HT-29 (cell line): ENCODE measurements at regions not wholly inside any gene's neighbourhood (a gene's known extent, or its start where the extent isn't known, plus 50 kb on each side); places are given as distances from the start of the nearest gene placed in this dataset.

Source experiments
- DNase-seq: peaks from one replicate; pipeline ENCODE4 v3.0.0-alpha.2; 2015; ENCODE audit warnings: low spot score

DNA sequence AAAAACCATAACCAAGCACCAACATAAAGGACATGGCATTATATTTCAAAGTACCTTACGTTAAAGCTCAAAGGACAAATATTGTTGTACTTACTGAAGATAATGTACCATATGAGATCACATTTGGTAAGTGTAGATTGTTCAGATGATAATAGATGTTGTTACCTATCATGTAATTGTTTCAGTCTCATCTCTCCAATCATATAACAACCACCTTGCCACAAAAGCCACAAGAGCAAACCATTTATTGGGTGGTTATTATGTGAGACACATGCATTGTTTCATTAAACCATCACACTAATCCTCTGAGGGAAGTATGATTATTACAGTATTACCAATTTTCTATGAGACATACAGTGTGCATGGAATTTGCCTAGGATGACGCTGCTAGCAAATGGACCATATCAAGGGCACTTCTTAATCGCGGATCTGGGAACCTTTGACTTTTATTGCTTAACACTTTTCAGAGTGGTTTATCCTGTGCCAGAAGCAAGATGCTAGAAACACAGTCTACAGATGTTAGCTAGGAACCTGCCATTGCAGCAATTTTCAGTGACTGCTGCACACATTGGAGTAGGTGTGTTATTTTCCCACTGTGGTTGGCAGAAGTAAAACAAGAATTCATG is 149.8 kb upstream of the AKIRIN2 start:
- no peak for DNase-seq

GRCh38 chr6:87848616-87849015 is 146.6 kb upstream of the AKIRIN2 start:
- DNase-seq = peak; percentile 89

- no peak for DNase-seq
Observed at GRCh38 chr6:87847830-87848210, 145.8 kb upstream of the AKIRIN2 start.

GRCh38 chr6:87847135-87847829 is 145.2 kb upstream of the AKIRIN2 start:
- DNase-seq = no peak

- no peak for DNase-seq
Observed at GRCh38 chr6:87846434-87846833, 144.4 kb upstream of the AKIRIN2 start.

DNA sequence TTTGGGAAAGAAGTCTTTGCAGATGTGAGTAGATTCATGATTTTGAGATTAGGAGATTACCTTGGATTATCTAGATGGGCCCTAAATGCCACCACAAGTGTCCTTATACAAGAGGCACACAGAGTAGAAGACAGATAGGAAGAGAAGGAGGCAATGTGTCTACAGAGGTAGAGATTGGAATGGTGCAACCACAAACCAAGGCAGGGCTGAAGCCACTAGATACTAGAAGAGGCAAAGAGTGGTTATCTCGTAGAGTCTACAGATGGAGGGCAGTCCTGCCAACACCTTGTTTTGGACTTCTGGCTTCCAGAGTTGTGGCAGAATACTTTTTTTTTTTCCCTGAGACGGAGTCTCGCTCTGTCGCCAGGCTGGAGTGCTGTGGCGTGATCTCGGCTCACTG is 138.3 kb upstream of the AKIRIN2 start:
- no peak for DNase-seq

- DNase-seq = no peak
Observed at GRCh38 chr6:87837876-87838275, 135.8 kb upstream of the AKIRIN2 start.

GRCh38 chr6:87837444-87837843 is 135.4 kb upstream of the AKIRIN2 start:
- no peak for DNase-seq

DNA sequence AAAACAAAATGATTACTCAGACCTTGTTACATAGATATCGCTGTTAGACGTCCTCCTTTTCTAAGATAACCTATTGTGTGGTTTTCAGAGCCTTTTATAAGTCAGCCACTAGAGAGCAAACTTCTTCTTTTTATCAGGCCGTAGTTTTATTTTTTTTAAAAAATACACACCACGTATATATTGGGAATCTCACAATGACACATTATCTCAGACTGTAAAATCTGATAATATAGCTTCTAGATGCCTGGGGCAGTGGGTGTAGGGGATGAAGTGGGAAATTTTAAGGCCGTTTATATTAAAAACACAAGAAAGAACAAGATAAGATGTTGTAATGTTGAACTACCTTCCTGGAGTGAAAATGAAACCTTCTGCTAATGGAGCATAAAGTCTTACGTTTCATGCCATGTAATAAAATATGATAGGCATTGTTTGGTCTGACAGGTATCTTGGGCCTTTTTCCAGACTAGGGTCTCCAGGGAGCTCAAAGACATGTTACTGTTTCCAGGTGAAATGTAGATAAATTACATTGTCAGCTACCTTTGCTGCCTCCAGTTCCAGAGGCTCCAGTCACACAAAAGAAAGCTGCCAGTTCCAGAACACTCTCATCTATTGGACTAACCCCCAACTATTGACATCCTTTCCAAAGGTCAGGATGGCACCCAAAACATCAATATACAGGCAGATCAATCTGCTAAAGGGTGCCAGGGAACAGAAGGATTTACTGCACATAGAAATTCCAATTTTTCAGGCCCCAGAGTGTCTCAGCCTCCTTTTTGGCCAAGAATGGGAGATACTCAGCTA is 130.2 kb upstream of the AKIRIN2 start:
- peak; percentile 9 for DNase-seq

DNA sequence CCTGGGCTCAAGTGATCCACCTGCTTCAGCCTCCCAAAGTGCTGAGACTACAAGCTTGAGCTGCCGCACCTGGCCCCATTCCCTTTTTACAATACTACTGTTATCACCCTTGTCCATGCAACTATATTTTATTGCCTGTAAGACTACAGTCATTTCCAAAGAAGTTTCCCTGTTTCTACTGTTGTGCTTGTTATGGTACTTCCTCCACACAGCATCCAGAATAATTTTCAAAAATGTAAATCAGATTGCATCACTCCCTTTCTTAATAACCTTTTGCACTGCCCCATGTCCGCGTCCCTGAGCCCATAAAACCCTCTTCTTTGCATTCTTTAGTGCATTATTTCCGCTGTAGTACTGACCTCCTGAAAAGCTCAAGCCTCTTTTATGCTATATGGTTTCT is 128.9 kb upstream of the AKIRIN2 start:
- no peak for DNase-seq

- DNase-seq = no peak
Observed at GRCh38 chr6:87829622-87830121, 127.6 kb upstream of the AKIRIN2 start.

- DNase-seq = no peak
Observed at GRCh38 chr6:87828044-87828443, 126.0 kb upstream of the AKIRIN2 start.

DNA sequence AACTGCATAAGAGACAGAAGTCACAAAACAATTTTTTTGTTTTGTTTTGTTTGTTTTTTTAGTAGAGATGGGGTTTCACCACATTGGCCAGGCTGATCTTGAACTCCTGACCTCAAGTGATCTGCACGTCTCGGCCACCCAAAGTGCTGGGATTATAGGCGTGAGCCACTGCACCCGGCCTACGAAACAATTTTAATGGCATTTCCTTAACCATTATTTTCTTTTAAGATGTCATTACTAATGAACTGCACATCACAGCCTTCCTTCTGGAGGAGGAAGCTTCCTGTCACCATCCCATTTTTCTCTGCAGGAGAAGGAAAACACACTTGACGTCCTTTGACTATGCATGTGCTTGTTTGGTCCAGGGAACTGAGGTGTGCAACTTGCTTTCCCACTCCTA is 125.3 kb upstream of the AKIRIN2 start:
- no peak for DNase-seq

GRCh38 chr6:87826424-87826823 is 124.4 kb upstream of the AKIRIN2 start:
- DNase-seq = no peak

GRCh38 chr6:87825821-87826221 is 123.8 kb upstream of the AKIRIN2 start:
- no peak for DNase-seq

GRCh38 chr6:87824958-87825491 is 123.0 kb upstream of the AKIRIN2 start:
- no peak for DNase-seq

DNA sequence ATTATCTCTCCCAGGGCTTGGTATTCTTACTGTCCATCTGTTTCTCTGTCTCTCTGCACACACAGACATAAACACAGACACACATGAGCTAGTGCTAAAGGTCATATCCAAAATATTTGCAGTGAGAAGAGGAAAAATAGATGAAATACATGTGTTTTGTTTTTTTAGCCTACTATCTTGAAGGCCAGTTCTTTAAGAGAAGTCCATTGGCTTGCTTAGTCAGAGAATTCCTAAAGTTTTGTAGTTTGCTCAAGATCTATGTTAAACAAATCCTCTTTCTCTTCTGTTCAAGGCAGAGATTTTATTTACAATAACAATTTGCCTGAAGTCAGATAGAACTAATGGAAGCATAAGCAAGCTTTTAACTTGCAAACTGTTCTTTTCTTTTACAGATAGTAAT is 120.0 kb upstream of the AKIRIN2 start:
- DNase-seq = no peak

- DNase-seq = no peak
Observed at GRCh38 chr6:87820343-87820984, 118.4 kb upstream of the AKIRIN2 start.

GRCh38 chr6:87817183-87817582 is 115.2 kb upstream of the AKIRIN2 start:
- DNase-seq = no peak

- no peak for DNase-seq
Observed at GRCh38 chr6:87815449-87815848, 113.4 kb upstream of the AKIRIN2 start.

GRCh38 chr6:87808005-87808757 is 106.1 kb upstream of the AKIRIN2 start:
- DNase-seq = no peak
